Kidney epithelial cell (primary cell): ENCODE measurements at regions not wholly inside any gene's neighbourhood (a gene's known extent, or its start where the extent isn't known, plus 50 kb on each side); places are given as distances from the start of the nearest gene placed in this dataset.

Source experiments
- DNase-seq: peaks from one replicate; pipeline ENCODE4 v3.0.0-alpha.2; 2010; ENCODE audit warnings: low read depth
- H3K27me3 ChIP-seq: 2 replicates; pipeline ENCODE4 v1.6.0; 2011; ENCODE audit warnings: low read length; ENCODE audit not compliant: control insufficient read depth, insufficient read depth
- H3K36me3 ChIP-seq: 2 replicates; pipeline ENCODE4 v1.5.1; 2011; ENCODE audit warnings: low read length; ENCODE audit not compliant: control insufficient read depth, insufficient read depth
- H3K4me3 ChIP-seq: 2 replicates; pipeline ENCODE4 v1.5.1; 2011; ENCODE audit warnings: low read depth, mild to moderate bottlenecking, control low read depth, low read length
- TF ChIP-seq, protein P1 (sequence below): IDR thresholded peaks from 2 replicates; pipeline ENCODE4 v1.5.1; 2011; ENCODE audit warnings: mild to moderate bottlenecking, moderate library complexity, low read length, control low read depth, inconsistent platforms; ENCODE audit not compliant: insufficient read depth, poor library complexity, severe bottlenecking

GRCh38 chr6:144834426-144835038 is 549.4 kb downstream of the UTRN start:
- H3K36me3 ChIP-seq, result peaks cover 3% of the 10 kb centered on the region
- no peaks in the 10 kb centered on the region for H3K27me3 ChIP-seq
- no peak overlapping the region for H3K4me3 ChIP-seq
- DNase-seq, result no peak
- TF ChIP-seq, protein P1, sequence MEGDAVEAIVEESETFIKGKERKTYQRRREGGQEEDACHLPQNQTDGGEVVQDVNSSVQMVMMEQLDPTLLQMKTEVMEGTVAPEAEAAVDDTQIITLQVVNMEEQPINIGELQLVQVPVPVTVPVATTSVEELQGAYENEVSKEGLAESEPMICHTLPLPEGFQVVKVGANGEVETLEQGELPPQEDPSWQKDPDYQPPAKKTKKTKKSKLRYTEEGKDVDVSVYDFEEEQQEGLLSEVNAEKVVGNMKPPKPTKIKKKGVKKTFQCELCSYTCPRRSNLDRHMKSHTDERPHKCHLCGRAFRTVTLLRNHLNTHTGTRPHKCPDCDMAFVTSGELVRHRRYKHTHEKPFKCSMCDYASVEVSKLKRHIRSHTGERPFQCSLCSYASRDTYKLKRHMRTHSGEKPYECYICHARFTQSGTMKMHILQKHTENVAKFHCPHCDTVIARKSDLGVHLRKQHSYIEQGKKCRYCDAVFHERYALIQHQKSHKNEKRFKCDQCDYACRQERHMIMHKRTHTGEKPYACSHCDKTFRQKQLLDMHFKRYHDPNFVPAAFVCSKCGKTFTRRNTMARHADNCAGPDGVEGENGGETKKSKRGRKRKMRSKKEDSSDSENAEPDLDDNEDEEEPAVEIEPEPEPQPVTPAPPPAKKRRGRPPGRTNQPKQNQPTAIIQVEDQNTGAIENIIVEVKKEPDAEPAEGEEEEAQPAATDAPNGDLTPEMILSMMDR, result no peak

GRCh38 chr6:144835322-144835973 is 550.3 kb downstream of the UTRN start:
- peaks cover 3% of the 10 kb centered on the region for H3K36me3 ChIP-seq
- H3K27me3 ChIP-seq, result no peaks in the 10 kb centered on the region
- DNase-seq, result no peak
- H3K4me3 ChIP-seq, result no peak overlapping the region
- TF ChIP-seq, protein P1, result no peak

GRCh38 chr6:144840619-144841018 is 555.5 kb downstream of the UTRN start:
- DNase-seq, result no peak
- no peak overlapping the region for H3K4me3 ChIP-seq
- TF ChIP-seq, protein P1, result no peak
- no peaks in the 10 kb centered on the region for H3K27me3 ChIP-seq
- peaks cover 1% of the 10 kb centered on the region for H3K36me3 ChIP-seq

- Histone ChIP-seq H3K4me3 (no peak overlapping the region), H3K36me3 (no peaks in the 10 kb centered on the region)
- TF ChIP-seq, protein P1, result no peak
Measured at GRCh38 chr6:144843701-144844100, 558.6 kb downstream of the UTRN start.

DNA sequence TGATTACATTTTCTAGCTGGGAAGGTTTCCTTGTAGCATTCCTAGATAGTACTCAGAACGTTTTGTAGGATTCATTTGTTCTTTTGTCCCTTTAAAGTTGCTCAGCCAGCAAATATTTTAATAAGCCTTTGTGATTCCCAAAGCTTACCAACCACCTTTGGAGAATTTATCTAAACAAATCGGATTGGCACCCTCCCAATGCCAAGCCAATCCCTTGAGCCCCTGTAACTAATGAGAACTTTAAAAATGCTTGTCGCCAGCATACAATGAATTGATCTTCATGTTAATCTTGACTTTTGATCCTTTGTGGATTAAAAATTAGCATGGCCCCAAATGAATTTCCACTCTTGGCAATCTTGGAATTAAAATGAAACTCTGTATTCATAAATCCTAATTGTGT is 559.5 kb downstream of the UTRN start:
- Histone ChIP-seq H3K4me3 (no peak overlapping the region), H3K36me3 (no peaks in the 10 kb centered on the region), H3K27me3 (no peaks in the 10 kb centered on the region)
- DNase-seq, result no peak
- TF ChIP-seq, protein P1, result no peak

More at GRCh38 chr6:144843701-144844100, 558.6 kb downstream of the UTRN start:
- no peak for DNase-seq
- no peaks in the 10 kb centered on the region for H3K27me3 ChIP-seq

DNA sequence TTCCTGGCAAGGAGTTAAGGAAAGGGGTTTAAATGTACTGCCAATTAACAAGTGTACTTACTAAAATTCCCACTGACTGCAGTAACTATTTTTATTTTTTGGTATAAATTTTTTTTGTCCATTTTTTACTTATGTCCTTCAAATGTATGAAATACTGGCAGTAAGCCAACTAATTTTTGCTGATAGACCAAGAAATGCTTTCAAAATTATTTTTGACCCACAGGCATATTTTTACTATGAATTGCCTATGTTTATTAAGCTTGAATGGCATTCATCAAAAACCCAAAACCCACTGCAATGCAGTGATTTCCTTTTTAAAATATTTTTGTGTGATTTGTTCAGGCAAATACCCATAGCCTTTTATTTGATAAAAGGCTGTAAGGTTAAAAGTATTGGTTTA is 560.1 kb downstream of the UTRN start:
- TF ChIP-seq, protein P1, result no peak

More for the DNA sequence above, 560.1 kb downstream of the UTRN start:
- Histone ChIP-seq H3K36me3 (no peaks in the 10 kb centered on the region), H3K4me3 (no peak overlapping the region), H3K27me3 (no peaks in the 10 kb centered on the region)
- DNase-seq, result no peak
